Cardiac fibroblast (primary cell): ENCODE measurements at regions not wholly inside any gene's neighbourhood (a gene's known extent, or its start where the extent isn't known, plus 50 kb on each side); places are given as distances from the start of the nearest gene placed in this dataset.

Experiments
- DNase-seq, 2 donors: peaks; one replicate each; pipeline versions ENCODE4 v3.0.0 to v3.0.0-alpha.2; 2010; ENCODE audit warnings: low read depth in 2 of 2
- H3K4me3 ChIP-seq, 2 donors: replicated peaks in 1 of 2; 1 replicate in 1 of 2; 2 replicates in 1 of 2; pipeline ENCODE4 v1.5.1; 2011; ENCODE audit warnings: low read depth in 2 of 2, low read length in 2 of 2, mild to moderate bottlenecking in 2 of 2, moderate library complexity in 1 of 2
- TF ChIP-seq, protein P1 (sequence below): IDR thresholded peaks from one replicate; pipeline ENCODE4 v1.5.1; 2011; ENCODE audit warnings: low read depth, mild to moderate bottlenecking, low read length, inconsistent platforms

DNA sequence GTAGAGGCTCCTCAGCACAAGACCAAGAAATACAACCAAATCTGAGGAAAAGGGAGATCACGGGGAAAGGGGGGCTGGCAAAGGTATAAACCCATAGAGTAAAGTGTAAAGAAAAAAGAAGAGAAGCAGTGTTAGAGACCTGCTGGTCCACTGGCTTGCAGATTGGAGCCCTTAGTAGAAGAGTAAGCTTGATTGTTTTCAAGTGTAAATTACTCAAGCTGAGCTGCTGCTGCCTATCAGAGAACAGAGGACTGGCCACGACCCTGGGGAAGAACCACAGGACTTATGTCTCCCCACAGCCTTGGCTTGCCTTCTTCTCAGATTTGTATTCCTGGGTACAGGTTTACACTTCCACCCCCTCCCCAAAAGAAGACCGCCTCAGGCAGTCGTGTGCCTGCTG, 294.2 kb downstream of the LMX1A start:
- TF ChIP-seq, protein P1, sequence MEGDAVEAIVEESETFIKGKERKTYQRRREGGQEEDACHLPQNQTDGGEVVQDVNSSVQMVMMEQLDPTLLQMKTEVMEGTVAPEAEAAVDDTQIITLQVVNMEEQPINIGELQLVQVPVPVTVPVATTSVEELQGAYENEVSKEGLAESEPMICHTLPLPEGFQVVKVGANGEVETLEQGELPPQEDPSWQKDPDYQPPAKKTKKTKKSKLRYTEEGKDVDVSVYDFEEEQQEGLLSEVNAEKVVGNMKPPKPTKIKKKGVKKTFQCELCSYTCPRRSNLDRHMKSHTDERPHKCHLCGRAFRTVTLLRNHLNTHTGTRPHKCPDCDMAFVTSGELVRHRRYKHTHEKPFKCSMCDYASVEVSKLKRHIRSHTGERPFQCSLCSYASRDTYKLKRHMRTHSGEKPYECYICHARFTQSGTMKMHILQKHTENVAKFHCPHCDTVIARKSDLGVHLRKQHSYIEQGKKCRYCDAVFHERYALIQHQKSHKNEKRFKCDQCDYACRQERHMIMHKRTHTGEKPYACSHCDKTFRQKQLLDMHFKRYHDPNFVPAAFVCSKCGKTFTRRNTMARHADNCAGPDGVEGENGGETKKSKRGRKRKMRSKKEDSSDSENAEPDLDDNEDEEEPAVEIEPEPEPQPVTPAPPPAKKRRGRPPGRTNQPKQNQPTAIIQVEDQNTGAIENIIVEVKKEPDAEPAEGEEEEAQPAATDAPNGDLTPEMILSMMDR = no peak
- H3K4me3 ChIP-seq = no peak overlapping the region
- DNase-seq = no peak

DNA sequence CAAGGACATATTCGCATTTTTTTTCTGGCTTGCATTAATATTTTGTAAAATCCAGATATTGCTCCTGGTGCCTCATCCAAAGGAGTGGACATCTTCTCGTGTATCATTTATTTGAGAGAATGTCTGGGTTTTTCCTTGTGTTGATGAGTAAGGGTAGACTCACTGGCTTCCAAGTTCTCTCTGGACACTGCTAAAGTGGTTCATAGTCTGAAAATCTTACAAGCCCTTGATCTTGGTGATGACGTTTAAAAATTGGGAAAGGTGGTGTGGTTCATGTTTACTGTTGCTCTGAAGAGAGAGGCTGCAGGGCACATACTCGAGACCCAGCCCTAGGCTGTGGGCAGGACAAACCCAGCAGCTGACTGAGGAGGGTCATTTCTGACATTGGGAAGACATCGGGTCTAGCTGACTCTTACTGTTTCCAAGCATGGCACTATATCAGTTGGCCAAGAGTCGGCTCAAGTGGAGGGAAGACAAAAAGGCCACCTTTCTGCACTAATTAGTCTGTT, 296.2 kb downstream of the LMX1A start:
- TF ChIP-seq, protein P1 = no peak
- no peak overlapping the region for H3K4me3 ChIP-seq
- no peak for DNase-seq

DNA sequence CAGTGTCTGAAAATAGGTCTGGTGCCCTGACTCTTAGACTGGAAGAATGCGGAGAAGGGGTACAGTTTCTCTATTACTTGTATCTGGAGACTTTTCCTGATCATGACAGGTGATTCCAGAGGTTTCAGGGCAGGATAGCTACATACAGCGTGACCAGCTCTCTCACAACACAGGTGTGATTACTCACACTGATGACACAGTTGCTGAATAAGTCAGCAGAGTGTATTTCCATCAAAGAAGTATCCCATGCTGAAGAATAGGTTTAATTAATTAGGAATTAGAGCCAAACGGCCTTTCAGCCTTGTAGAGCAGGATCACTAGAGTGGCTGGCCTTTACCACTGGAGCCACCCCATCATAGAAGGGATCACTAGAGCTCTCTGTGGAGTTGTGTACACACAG, 298.6 kb downstream of the LMX1A start:
- DNase-seq = no peak
- H3K4me3 ChIP-seq = no peak overlapping the region
- TF ChIP-seq, protein P1 = no peak

DNA sequence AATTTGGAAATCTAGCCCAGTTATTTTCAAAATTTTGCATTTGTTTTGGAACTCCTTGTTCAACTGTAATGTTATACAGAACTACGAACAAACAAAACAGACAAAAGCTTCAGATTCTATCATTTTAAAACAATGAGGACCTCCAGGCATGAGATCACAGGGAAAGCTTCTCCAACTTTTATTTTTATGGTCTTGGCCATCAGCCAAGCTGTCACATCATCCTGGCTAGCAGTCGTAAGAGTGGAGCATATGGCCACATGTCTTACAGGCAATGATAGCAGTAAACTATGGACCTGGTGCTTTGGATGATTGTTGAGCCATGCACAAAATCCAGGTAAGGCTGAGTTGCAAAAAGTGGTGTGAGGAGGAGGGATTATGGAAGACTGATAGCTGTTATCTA, 299.6 kb downstream of the LMX1A start:
- TF ChIP-seq, protein P1 = no peak
- DNase-seq = no peak
- H3K4me3 ChIP-seq = no peak overlapping the region

DNA sequence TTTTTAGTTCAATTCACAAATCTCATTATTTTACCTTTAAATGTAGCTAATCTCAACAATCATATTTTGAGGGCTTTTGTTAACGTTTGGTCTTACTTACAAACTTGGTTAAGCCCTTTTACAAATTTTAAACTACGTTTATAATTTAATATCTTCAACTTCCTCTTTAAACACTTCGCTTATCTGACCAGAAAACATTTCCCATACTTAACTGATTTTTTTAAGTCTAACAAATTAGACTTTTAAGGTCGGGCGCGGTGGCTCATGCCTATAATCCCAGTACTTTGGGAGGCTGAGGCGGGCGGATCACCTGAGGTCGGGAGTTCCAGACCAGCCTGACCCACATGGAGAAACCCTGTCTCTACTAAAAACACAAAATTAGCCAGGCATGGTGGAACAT, 300.9 kb downstream of the LMX1A start:
- DNase-seq = no peak
- no peak overlapping the region for H3K4me3 ChIP-seq
- TF ChIP-seq, protein P1 = no peak

DNA sequence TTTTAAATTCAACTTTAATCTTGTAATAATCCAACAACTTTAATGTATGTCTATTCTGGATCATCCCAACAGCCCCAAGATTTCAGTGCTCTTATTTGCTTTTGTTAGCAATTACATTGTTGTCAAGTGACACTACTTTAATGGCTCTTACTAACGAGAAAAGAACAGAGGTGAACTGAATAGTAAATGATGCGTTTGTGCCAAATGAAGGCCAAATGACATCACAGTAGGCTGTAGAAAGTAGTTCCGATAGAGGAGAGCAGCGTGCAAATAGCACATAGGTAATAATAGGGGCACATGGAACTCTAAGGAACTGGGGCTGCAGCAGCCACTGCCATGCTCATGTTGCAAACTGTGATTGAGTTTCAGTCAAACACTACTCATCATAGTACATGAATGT, 301.9 kb downstream of the LMX1A start:
- no peak for DNase-seq
- TF ChIP-seq, protein P1 = no peak
- H3K4me3 ChIP-seq = no peak overlapping the region

DNA sequence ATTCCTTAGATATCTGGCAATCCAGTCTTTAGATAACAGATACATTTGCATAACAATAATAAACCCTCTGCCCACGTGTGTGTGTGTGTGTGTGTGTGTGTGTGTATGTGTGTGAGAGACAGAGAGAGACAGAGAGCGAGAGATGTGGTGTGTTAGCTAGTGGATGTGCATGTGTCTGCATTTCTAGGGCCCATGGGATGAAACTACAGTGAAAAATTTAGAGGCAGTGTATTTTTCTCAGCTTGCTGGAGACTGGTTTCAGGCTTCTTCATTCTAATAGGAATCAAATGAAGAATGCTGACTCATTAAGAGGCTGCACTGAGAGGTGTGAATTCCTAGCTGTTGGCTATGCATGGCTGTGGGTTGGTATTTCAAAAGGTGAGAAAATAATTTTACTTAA, 303.2 kb downstream of the LMX1A start:
- DNase-seq = no peak

More for the DNA sequence above, 303.2 kb downstream of the LMX1A start:
- H3K4me3 ChIP-seq = no peak overlapping the region
- TF ChIP-seq, protein P1 = no peak
